Osteoblast (primary cell): ENCODE measurements at regions not wholly inside any gene's neighbourhood (a gene's known extent, or its start where the extent isn't known, plus 50 kb on each side); places are given as distances from the start of the nearest gene placed in this dataset.

Source experiments
- DNase-seq: peaks from one replicate; pipeline ENCODE4 v3.0.0; 2011; ENCODE audit warnings: low spot score, mixed read lengths; ENCODE audit not compliant: insufficient read length; ENCODE audit errors: missing footprints
- H2AFZ ChIP-seq: 2 replicates; pipeline ENCODE4 v1.6.0; 2011; ENCODE audit warnings: mild to moderate bottlenecking, low read length
- H3K27ac ChIP-seq: 2 replicates; pipeline ENCODE4 v1.5.1; 2011; ENCODE audit warnings: mild to moderate bottlenecking, low read depth, low read length, moderate library complexity
- H3K27me3 ChIP-seq: 2 replicates; pipeline ENCODE4 v1.6.0; 2012; ENCODE audit warnings: mild to moderate bottlenecking, control low read depth, inconsistent platforms, low read length, moderate library complexity; ENCODE audit not compliant: insufficient read depth
- H3K36me3 ChIP-seq: 2 replicates; pipeline ENCODE4 v1.5.1; 2011; ENCODE audit warnings: mild to moderate bottlenecking, low read length, control low read depth, moderate library complexity; ENCODE audit not compliant: insufficient read depth
- H3K4me1 ChIP-seq: 2 replicates; pipeline ENCODE4 v1.5.1; 2011; ENCODE audit warnings: mild to moderate bottlenecking, low read length, control low read depth, moderate library complexity; ENCODE audit not compliant: insufficient read depth
- H3K4me2 ChIP-seq: 2 replicates; pipeline ENCODE4 v1.6.0; 2011; ENCODE audit warnings: mild to moderate bottlenecking, low read length; ENCODE audit not compliant: insufficient read depth
- H3K4me3 ChIP-seq: fragments of 200-600 bp; sonication (generic); 3 replicates; pipeline ENCODE4 v1.5.1; 2012; ENCODE audit warnings: mild to moderate bottlenecking, low read length, inconsistent platforms; ENCODE audit not compliant: insufficient read depth
- H3K79me2 ChIP-seq: 2 replicates; pipeline ENCODE4 v1.6.0; 2012; ENCODE audit warnings: mild to moderate bottlenecking, low read length, control low read depth, inconsistent platforms; ENCODE audit not compliant: insufficient read depth
- H3K9me3 ChIP-seq: 2 replicates; pipeline ENCODE4 v1.5.1; 2011; ENCODE audit warnings: low read depth, low read length, control low read depth
- H4K20me1 ChIP-seq: 2 replicates; pipeline ENCODE4 v1.6.0; 2012; ENCODE audit warnings: mild to moderate bottlenecking, low read length, control low read depth; ENCODE audit not compliant: insufficient read depth
- CTCF ChIP-seq: IDR thresholded peaks from 2 replicates; pipeline ENCODE4 v1.5.1; 2011; ENCODE audit warnings: mild to moderate bottlenecking, low read depth, low read length, moderate library complexity; ENCODE audit errors: extremely low read depth

GRCh38 chr4:32858971-32859370 is 2138.8 kb downstream of the PCDH7 start:
- DNase-seq: no peak
- no peak overlapping the region for H3K4me3 ChIP-seq
- H3K27ac ChIP-seq: no peak overlapping the region
- H2AFZ ChIP-seq: no peak overlapping the region
- H4K20me1 ChIP-seq: no peaks in the 10 kb centered on the region
- no peak overlapping the region for H3K4me2 ChIP-seq
- H3K36me3 ChIP-seq: no peaks in the 10 kb centered on the region
- no peaks in the 10 kb centered on the region for H3K79me2 ChIP-seq
- no peaks in the 10 kb centered on the region for H3K9me3 ChIP-seq
- H3K4me1 ChIP-seq: no peaks in the 10 kb centered on the region
- no peaks in the 10 kb centered on the region for H3K27me3 ChIP-seq
- TF ChIP-seq CTCF: no peak

GRCh38 chr4:32864713-32865351 is 2144.7 kb downstream of the PCDH7 start:
- Histone ChIP-seq H3K36me3 (no peaks in the 10 kb centered on the region), H3K4me2 (no peak overlapping the region)

GRCh38 chr4:32876546-32876945 is 2156.4 kb downstream of the PCDH7 start:
- no peak overlapping the region for H3K27ac ChIP-seq
- H3K79me2 ChIP-seq: no peaks in the 10 kb centered on the region
- no peaks in the 10 kb centered on the region for H3K4me1 ChIP-seq
- H3K27me3 ChIP-seq: no peaks in the 10 kb centered on the region
- no peak overlapping the region for H2AFZ ChIP-seq
- no peak overlapping the region for H3K4me2 ChIP-seq
- no peaks in the 10 kb centered on the region for H3K9me3 ChIP-seq
- DNase-seq: no peak
- H3K36me3 ChIP-seq: no peaks in the 10 kb centered on the region
- no peak overlapping the region for H3K4me3 ChIP-seq
- TF ChIP-seq CTCF: no peak
- H4K20me1 ChIP-seq: no peaks in the 10 kb centered on the region

More at GRCh38 chr4:32864713-32865351, 2144.7 kb downstream of the PCDH7 start:
- no peaks in the 10 kb centered on the region for H3K4me1 ChIP-seq
- no peaks in the 10 kb centered on the region for H3K9me3 ChIP-seq
- no peak for TF ChIP-seq CTCF
- H4K20me1 ChIP-seq: no peaks in the 10 kb centered on the region
- no peak overlapping the region for H2AFZ ChIP-seq
- H3K27me3 ChIP-seq: no peaks in the 10 kb centered on the region
- no peak overlapping the region for H3K27ac ChIP-seq
- no peaks in the 10 kb centered on the region for H3K79me2 ChIP-seq
- no peak for DNase-seq
- no peak overlapping the region for H3K4me3 ChIP-seq

- Histone ChIP-seq H4K20me1 (no peaks in the 10 kb centered on the region), H3K27ac (no peak overlapping the region), H3K4me3 (no peak overlapping the region), H3K36me3 (no peaks in the 10 kb centered on the region), H3K4me2 (no peak overlapping the region), H3K4me1 (no peaks in the 10 kb centered on the region), H3K27me3 (no peaks in the 10 kb centered on the region), H3K79me2 (no peaks in the 10 kb centered on the region), H3K9me3 (no peaks in the 10 kb centered on the region), H2AFZ (no peak overlapping the region)
- no peak for TF ChIP-seq CTCF
- DNase-seq: no peak
Observed at GRCh38 chr4:32879913-32880312, 2159.7 kb downstream of the PCDH7 start.
